Activated naive CD8-positive, alpha-beta T cell treated with anti-CD3 and anti-CD28 coated beads for 36 hours (primary cell): ENCODE measurements at regions not wholly inside any gene's neighbourhood (a gene's known extent, or its start where the extent isn't known, plus 50 kb on each side); places are given as distances from the start of the nearest gene placed in this dataset.

Experiments used
- DNase-seq: peaks from one replicate; pipeline ENCODE4 v3.0.0; 2021
- H3K27ac Mint-ChIP-seq: one replicate; pipeline ENCODE4 v1.8.0; 2022; ENCODE audit warnings: mild to moderate bottlenecking, moderate library complexity, mixed read lengths
- H3K27me3 Mint-ChIP-seq: one replicate; pipeline ENCODE4 v1.8.0; 2022; ENCODE audit warnings: mild to moderate bottlenecking, mixed read lengths
- H3K36me3 Mint-ChIP-seq: one replicate; pipeline ENCODE4 v1.8.0; 2021; ENCODE audit warnings: mild to moderate bottlenecking, mixed read lengths
- H3K4me1 Mint-ChIP-seq: one replicate; pipeline ENCODE4 v1.8.0; 2021; ENCODE audit warnings: mixed read lengths
- H3K4me3 Mint-ChIP-seq: one replicate; pipeline ENCODE4 v1.8.0; 2022; ENCODE audit warnings: mild to moderate bottlenecking, moderate library complexity, mixed read lengths
- H3K9me3 Mint-ChIP-seq: one replicate; pipeline ENCODE4 v1.8.0; 2022; ENCODE audit warnings: mixed read lengths

DNA sequence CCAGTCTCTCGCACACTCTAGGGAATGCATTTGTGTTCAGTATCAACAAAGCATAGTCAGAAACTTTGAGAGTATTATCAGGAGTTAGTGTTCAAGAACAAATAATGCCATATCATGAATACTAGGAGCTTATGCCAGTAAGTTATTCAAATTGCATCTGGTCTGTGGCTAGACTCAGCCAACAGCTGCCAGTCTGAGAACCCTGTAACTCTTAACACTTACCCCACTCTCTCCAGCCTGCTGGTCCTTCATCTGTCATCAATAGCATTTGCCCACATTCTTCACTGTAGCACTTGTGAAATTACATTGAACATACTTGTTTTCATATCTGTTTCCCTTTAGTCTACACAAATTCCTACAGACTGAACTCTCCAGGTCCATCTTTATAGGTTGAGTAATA lies 1157.5 kb upstream of the RAG2 start:
- H3K4me3 Mint-ChIP-seq, result no peak overlapping the region
- no peak overlapping the region for H3K27ac Mint-ChIP-seq
- peaks cover 4% of the 10 kb centered on the region for H3K9me3 Mint-ChIP-seq
- H3K36me3 Mint-ChIP-seq, result no peaks in the 10 kb centered on the region
- DNase-seq, result no peak
- H3K27me3 Mint-ChIP-seq, result no peaks in the 10 kb centered on the region
- H3K4me1 Mint-ChIP-seq, result no peaks in the 10 kb centered on the region

DNA sequence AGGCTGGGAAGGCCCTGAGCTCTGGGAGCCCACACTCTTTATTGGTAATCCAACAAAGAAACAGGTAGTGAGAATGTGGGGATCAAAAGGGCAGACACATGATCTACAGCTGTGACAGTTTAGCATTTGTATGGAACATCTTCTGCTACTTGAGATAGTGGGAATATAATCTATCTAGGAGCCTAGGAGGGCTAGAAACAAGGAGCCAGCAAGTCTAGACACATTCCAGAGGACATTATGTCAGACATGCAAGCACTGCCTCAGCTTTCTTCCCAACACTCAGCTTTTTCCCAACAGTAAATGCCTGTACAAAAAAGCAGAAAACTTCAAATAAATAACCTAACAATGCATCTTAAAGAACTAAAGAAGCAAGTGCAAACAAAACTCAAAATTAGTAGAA lies 1150.6 kb upstream of the RAG2 start:
- H3K4me3 Mint-ChIP-seq, result no peak overlapping the region
- no peaks in the 10 kb centered on the region for H3K4me1 Mint-ChIP-seq
- H3K36me3 Mint-ChIP-seq, result no peaks in the 10 kb centered on the region
- peaks cover 8% of the 10 kb centered on the region for H3K9me3 Mint-ChIP-seq
- DNase-seq, result no peak
- no peak overlapping the region for H3K27ac Mint-ChIP-seq
- H3K27me3 Mint-ChIP-seq, result no peaks in the 10 kb centered on the region

DNA sequence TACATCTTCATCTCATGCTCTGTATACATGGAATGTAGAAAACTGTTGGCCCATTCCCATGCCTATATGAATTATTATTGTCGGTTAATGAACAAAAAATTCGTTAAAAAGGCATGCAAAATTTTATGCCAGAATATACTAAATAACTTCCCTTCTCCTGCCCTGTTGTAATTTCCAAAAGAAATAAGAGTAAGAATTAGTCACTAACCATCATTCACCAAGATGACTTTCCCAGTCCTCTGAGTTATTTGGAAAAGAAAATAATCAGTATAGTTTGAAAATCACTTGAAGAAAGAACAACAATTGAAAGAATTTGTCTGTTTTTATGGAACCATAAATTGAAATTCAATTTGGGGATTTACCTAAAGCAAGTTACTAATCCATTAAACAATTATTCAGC lies 1149.1 kb upstream of the RAG2 start:
- Mint-ChIP-seq H3K27me3 (no peaks in the 10 kb centered on the region), H3K4me3 (no peak overlapping the region), H3K36me3 (no peaks in the 10 kb centered on the region), H3K4me1 (no peaks in the 10 kb centered on the region), H3K27ac (no peak overlapping the region), H3K9me3 (peaks cover 8% of the 10 kb centered on the region)
- no peak for DNase-seq

DNA sequence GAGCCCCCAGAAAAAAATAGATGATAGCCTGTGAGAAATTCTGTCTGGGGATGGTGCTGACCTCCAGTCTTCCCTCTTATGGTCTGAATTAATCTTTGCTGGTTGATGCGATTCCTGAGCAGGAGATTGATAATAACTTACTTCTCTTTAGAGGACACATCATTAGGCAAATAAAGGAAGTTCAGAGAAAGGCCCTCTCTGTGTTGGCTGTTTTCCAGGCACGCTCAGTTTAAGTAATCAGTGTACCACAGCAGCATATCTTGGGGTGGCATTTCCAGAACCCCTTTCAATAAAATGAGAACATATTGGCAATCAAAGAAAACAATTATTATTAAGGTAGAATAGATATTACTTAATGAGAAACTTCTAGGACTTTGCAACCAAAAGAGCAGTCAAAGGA lies 1129.3 kb upstream of the RAG2 start:
- no peak overlapping the region for H3K27ac Mint-ChIP-seq
- H3K9me3 Mint-ChIP-seq, result peaks cover 3% of the 10 kb centered on the region
- H3K27me3 Mint-ChIP-seq, result no peaks in the 10 kb centered on the region
- DNase-seq, result no peak
- H3K36me3 Mint-ChIP-seq, result no peaks in the 10 kb centered on the region
- no peaks in the 10 kb centered on the region for H3K4me1 Mint-ChIP-seq
- H3K4me3 Mint-ChIP-seq, result no peak overlapping the region

DNA sequence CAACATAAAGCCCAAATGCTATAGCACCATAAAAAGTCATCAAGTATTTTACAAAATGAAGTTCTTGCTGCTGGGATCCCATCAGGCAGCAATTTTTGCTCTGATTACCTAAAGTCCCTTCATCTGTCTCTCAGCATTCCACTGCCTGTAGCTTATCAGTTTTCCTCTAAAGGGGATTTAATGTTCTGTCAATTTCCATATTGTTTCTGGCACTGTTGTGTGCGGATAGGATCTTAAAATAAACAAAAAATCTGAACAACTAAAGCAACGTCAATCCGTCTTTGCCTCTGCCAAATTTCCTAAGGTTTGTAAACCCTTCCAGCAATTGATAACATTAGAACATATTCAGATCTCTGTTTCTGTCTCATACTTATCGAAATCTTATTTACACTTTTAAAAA lies 1126.3 kb upstream of the RAG2 start:
- no peak overlapping the region for H3K27ac Mint-ChIP-seq
- peaks cover 4% of the 10 kb centered on the region for H3K9me3 Mint-ChIP-seq

DNA sequence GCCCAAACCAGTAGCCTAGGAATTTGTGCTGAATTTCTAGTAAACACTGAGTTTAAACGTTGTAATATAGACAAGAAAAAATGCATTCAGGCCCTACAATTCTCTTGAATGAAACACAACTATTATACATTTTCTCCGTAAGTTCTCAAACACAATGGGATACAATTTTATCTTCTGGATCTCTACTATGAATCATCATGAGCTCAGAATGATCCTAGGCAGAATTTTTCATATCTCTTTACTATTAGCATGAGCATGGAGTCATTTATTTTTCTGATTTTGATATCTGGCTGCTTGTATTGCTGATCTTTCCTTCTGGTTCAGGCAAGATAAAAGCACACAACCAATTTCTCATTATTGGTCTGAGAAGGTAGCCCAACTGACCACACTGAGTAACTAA lies 1123.4 kb upstream of the RAG2 start:
- H3K27ac Mint-ChIP-seq, result no peak overlapping the region
- DNase-seq, result no peak
- peaks cover 6% of the 10 kb centered on the region for H3K9me3 Mint-ChIP-seq
- H3K36me3 Mint-ChIP-seq, result no peaks in the 10 kb centered on the region
- H3K4me3 Mint-ChIP-seq, result no peak overlapping the region
- H3K27me3 Mint-ChIP-seq, result no peaks in the 10 kb centered on the region
- no peaks in the 10 kb centered on the region for H3K4me1 Mint-ChIP-seq

More for the DNA sequence above, 1126.3 kb upstream of the RAG2 start:
- Mint-ChIP-seq H3K4me3 (no peak overlapping the region), H3K36me3 (no peaks in the 10 kb centered on the region), H3K27me3 (no peaks in the 10 kb centered on the region), H3K4me1 (no peaks in the 10 kb centered on the region)
- DNase-seq, result no peak

DNA sequence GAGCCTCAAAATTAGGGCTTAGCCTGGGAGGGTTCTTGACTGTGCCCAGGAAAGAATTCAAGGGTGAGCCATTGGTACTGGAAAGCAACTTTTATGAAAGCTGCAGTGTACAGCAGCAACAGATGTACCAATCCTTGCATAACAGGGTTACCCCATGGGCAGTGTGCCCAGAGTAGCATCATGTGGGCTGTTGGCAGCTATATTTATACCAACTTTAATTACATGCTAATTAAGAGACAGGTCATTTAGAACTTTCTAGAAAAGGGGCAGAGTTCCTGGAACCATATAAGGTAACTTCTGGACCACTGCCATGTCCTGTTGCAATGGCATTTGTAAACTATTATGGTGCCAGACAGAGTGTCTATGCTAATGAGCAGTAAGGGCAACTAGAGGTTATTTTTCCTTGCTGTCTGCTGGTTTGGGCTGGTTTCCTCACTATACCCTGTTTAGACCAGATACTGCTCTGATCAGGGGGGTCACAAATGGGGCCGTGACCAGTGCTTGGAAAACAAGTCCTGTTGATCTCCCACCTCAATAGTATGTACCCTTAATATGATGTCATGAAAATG lies 1120.5 kb upstream of the RAG2 start:
- no peak overlapping the region for H3K4me3 Mint-ChIP-seq
- no peaks in the 10 kb centered on the region for H3K4me1 Mint-ChIP-seq
- H3K27ac Mint-ChIP-seq, result no peak overlapping the region
- DNase-seq, result no peak
- H3K36me3 Mint-ChIP-seq, result no peaks in the 10 kb centered on the region
- peaks cover 6% of the 10 kb centered on the region for H3K9me3 Mint-ChIP-seq
- H3K27me3 Mint-ChIP-seq, result no peaks in the 10 kb centered on the region

DNA sequence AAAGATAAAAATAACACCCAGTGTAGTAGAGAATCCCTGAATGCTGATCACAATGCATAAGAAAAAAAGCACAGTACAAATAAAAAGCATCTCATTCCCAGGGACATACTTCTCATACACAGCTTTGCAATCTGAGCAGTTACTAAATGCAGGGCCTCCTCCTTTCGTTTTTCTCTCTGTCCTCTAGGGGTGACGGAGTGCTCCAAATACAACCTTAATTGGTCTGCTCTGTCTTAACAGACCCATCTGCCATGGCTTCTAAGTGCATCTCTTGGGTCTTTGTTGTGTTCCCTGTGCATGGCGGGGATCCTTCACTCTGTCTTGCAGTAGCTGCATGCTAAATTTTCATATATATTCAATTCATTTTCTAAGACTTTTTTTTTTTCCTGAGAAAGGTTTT lies 1114.2 kb upstream of the RAG2 start:
- no peak overlapping the region for H3K4me3 Mint-ChIP-seq

DNA sequence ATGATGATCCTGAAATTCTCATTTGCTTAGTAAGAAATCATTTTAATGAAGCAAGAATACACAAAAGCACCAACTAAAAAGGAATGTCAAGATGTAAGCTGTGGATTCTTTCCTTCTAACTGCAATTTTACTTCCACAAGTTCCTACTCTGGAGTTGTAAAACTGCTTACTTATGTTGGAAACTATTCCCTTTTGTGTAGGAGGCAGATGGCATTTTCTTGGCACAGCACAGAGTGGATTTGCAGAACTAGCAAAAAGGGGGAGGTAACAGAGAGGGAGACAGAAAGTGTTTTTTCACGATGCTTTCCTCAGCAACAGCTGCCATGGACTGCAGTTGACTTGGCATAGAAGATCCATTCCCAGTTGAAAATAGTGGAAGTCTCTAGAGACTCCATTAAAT lies 1112.0 kb upstream of the RAG2 start:
- no peak for DNase-seq
- peaks cover 7% of the 10 kb centered on the region for H3K9me3 Mint-ChIP-seq
- H3K27ac Mint-ChIP-seq, result no peak overlapping the region
- no peak overlapping the region for H3K4me3 Mint-ChIP-seq
- no peaks in the 10 kb centered on the region for H3K4me1 Mint-ChIP-seq
- no peaks in the 10 kb centered on the region for H3K36me3 Mint-ChIP-seq
- no peaks in the 10 kb centered on the region for H3K27me3 Mint-ChIP-seq

More for the DNA sequence above, 1114.2 kb upstream of the RAG2 start:
- DNase-seq, result no peak
- H3K36me3 Mint-ChIP-seq, result no peaks in the 10 kb centered on the region
- peaks cover 8% of the 10 kb centered on the region for H3K9me3 Mint-ChIP-seq
- no peak overlapping the region for H3K27ac Mint-ChIP-seq
- no peaks in the 10 kb centered on the region for H3K27me3 Mint-ChIP-seq
- H3K4me1 Mint-ChIP-seq, result no peaks in the 10 kb centered on the region

DNA sequence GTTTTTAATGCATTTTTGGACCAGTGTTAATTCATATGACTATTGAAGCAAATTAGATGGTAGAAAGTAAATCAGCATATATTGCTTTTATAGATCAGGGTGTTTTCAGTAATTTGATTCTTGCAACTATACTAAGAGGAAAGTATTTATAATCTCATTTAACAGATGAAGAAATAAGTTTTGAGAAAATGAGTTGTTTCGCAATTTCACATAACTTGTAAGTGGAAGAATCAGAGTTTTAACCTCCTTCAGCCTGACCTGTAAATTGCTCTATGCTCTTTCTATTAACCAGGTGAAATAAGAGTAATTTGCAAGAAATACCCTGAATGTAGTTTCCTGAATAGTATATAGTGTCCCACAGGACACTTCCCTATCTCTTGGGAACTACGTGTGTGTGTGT lies 1106.8 kb upstream of the RAG2 start:
- Mint-ChIP-seq H3K9me3 (peaks cover 16% of the 10 kb centered on the region), H3K36me3 (no peaks in the 10 kb centered on the region), H3K4me3 (no peak overlapping the region), H3K4me1 (no peaks in the 10 kb centered on the region), H3K27ac (no peak overlapping the region), H3K27me3 (no peaks in the 10 kb centered on the region)
- no peak for DNase-seq

DNA sequence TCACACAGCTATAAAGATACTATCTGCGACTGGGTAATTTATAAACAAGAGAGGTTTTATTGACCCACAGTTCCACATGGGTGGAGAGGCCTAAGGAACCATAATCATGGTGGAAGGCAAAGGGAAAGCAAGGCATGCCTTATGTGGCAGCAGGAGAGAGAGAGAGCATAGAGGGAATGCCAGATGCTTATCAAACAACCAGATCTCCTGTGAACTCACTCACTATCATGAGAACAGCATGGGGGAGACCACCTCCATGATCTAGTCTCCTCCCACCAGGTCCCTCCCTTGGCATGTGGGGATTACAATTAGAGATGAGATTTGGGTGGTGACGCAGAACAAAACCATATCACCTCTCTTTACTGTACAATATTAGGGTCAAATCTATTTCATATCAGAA lies 1101.6 kb upstream of the RAG2 start:
- DNase-seq, result no peak
- Mint-ChIP-seq H3K4me3 (no peak overlapping the region), H3K4me1 (no peaks in the 10 kb centered on the region), H3K9me3 (peaks cover 25% of the 10 kb centered on the region), H3K27me3 (no peaks in the 10 kb centered on the region), H3K27ac (no peak overlapping the region), H3K36me3 (no peaks in the 10 kb centered on the region)

DNA sequence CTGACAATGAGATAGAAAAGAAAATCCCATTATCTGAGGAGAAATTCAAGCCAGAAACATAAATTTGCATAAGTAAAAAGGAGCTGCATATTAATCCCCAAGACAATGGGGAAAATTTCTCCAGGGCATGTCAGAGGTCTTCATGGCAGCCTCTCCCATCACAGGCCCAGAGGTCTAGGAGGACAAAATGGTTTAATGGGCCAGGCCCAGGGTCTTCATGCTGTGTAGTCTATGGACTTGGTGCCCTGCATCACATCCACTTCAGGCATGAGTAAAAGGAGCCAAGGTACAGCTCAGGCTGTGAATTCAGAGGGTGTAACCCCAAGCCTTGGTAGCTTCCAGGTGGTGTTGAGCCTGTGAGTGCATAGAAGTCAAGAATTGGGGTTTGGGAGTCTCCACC lies 1097.2 kb upstream of the RAG2 start:
- Mint-ChIP-seq H3K27ac (no peak overlapping the region), H3K9me3 (peaks cover 21% of the 10 kb centered on the region), H3K4me3 (no peak overlapping the region), H3K36me3 (no peaks in the 10 kb centered on the region), H3K27me3 (no peaks in the 10 kb centered on the region), H3K4me1 (no peaks in the 10 kb centered on the region)
- no peak for DNase-seq

DNA sequence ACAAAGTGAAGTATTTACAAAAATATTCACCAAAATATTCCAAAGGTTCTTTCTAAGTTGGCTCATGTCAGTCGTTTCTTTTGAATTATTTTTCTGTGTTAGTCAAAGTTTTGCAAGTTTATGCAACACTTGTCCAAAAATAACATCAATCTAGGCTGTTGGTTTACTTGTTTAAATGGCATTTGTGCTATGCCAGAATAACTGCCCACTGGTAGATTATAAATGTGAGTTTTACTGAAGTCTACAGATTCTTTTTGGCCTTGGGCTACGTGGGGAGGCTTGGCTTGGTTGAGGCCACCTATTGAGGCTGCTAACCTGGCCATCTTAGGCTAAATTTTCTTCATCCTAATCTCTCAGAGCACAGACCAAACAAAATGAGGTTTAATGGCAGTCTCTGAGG lies 1091.9 kb upstream of the RAG2 start:
- Mint-ChIP-seq H3K36me3 (no peaks in the 10 kb centered on the region), H3K4me3 (no peak overlapping the region), H3K4me1 (no peaks in the 10 kb centered on the region), H3K27me3 (no peaks in the 10 kb centered on the region), H3K9me3 (peaks cover 12% of the 10 kb centered on the region), H3K27ac (no peak overlapping the region)
- no peak for DNase-seq

DNA sequence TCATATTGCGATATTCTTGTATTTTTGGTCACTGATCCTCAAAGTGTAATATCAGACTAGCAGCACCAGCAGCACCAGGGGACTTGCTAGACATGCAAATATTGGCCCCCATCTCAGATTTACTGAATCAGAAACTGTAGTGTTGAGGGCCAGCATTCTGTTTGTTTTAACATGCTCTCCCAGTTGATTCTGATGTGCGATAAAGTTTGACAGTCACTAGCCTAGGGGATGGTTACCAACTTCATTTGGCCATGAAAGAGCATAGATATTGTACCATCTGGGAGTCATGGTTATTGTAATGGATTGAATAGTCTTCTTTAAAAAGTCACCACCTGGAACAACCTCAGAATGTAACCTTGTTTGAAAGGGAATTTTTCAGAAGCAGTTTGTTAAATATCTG lies 1090.4 kb upstream of the RAG2 start:
- no peaks in the 10 kb centered on the region for H3K4me1 Mint-ChIP-seq
- H3K27ac Mint-ChIP-seq, result no peak overlapping the region
- no peaks in the 10 kb centered on the region for H3K27me3 Mint-ChIP-seq
- no peak overlapping the region for H3K4me3 Mint-ChIP-seq
- no peaks in the 10 kb centered on the region for H3K36me3 Mint-ChIP-seq
- DNase-seq, result no peak
- peaks cover 4% of the 10 kb centered on the region for H3K9me3 Mint-ChIP-seq

DNA sequence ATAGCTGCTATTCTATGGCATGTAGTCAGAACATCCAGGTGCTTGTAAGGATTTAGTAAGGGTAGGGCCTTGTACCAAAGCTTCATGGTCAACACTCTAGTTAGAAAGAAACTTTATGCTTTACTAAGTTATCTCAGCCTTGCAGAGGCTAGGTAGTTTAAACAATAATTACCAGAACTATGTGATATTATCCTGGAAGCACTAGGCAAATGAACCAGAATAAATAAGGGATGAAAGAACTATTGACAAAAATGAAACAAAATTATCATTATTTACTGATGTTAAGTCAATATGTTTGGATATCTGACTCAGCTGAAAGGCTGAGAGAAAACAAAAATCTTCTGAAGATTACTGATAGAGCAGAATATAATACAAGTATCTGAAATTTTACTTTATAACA lies 1089.1 kb upstream of the RAG2 start:
- Mint-ChIP-seq H3K9me3 (peaks cover 4% of the 10 kb centered on the region), H3K36me3 (no peaks in the 10 kb centered on the region), H3K27ac (no peak overlapping the region), H3K27me3 (no peaks in the 10 kb centered on the region), H3K4me1 (no peaks in the 10 kb centered on the region), H3K4me3 (no peak overlapping the region)
- DNase-seq, result no peak

DNA sequence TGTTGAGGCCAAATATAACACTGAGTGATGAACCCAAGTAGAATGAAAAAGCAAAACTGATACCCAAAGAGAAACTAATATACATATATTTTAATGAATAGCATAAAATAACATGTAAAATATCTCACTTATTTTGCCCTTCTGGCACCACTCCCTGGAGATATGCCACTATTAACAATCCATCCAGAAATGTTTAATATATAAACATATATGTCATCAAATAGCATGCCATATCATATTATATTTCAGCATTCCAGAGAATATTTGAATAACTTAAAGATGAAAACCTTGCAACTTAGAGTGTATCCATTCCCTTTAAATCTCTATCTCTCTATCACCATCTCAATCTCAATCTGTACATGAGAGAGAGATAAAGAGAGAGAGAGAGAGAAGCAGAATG lies 1073.3 kb upstream of the RAG2 start:
- H3K27me3 Mint-ChIP-seq, result no peaks in the 10 kb centered on the region
- no peaks in the 10 kb centered on the region for H3K36me3 Mint-ChIP-seq
- peaks cover 6% of the 10 kb centered on the region for H3K9me3 Mint-ChIP-seq
- DNase-seq, result no peak
- no peak overlapping the region for H3K4me3 Mint-ChIP-seq
- H3K4me1 Mint-ChIP-seq, result no peaks in the 10 kb centered on the region
- H3K27ac Mint-ChIP-seq, result no peak overlapping the region

DNA sequence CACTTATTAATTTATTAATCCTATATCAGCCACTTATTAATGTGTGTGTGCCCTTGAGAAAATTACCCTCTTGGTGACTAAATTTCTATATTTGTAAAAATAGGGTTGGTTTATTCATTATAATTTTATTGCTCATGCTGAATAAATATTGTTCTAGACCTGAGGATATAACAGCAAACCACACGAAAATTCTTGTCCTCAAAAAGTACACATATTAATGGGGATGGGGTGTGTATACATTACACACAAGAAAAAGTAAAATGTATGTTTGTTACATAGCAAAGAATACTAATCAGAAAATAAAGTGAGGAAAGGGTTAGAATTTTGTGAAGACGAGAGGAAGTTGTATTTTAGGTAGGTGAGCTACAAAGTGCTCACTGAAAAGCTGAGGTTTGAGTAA lies 1068.9 kb upstream of the RAG2 start:
- Mint-ChIP-seq H3K9me3 (peaks cover 8% of the 10 kb centered on the region), H3K27me3 (no peaks in the 10 kb centered on the region)

More for the DNA sequence above, 1068.9 kb upstream of the RAG2 start:
- no peak overlapping the region for H3K4me3 Mint-ChIP-seq
- no peaks in the 10 kb centered on the region for H3K4me1 Mint-ChIP-seq
- DNase-seq, result no peak
- H3K27ac Mint-ChIP-seq, result no peak overlapping the region
- H3K36me3 Mint-ChIP-seq, result no peaks in the 10 kb centered on the region
